ENCODE measurements at regions not wholly inside any gene's neighbourhood (a gene's known extent, or its start where the extent isn't known, plus 50 kb on each side); places are given as distances from the start of the nearest gene placed in this dataset.

DNA sequence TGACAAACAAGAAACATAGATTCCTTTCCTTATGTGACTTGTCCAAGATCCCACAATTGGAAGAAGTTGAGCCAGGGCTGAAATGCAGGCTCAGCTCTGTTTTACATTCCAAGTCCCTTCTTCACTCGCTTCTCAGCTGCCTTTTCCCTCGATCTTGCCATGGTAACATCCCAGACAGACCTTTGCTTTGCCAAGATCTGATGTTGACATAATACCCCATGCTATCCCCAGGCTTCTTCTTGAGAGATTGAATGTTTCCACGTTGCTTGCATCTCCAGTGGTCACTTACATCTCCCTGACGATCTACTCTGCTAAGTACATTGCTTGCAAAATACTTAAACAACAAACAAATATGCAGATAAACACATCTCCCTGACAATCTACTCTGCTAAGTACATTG, 63.5 kb downstream of the TBXT start:
- TF ChIP-seq MYC (IDR thresholded peaks at IDR 0.05; ENCODE audit: low read depth, low read length) (no peak), EZH2 (IDR thresholded peaks at IDR 0.05; ENCODE audit: borderline replicate concordance, low read depth, low read length, severe bottlenecking) (no peak), POLR2A (IDR thresholded peaks at IDR 0.05; ENCODE audit: low read depth, low read length) (no peak), POLR2AphosphoS5 (IDR thresholded peaks at IDR 0.05; ENCODE audit: insufficient read depth, low read depth, low read length) (no peak), CTCF (IDR thresholded peaks at IDR 0.05; ENCODE audit: extremely low read depth in 1 of 2, insufficient read depth in 1 of 2, low read depth in 1 of 2, low read length in 2 of 2) (no peak), JUN (IDR thresholded peaks at IDR 0.05; ENCODE audit: borderline replicate concordance, insufficient read depth, insufficient read length, low read depth) (no peak), FOS (IDR thresholded peaks at IDR 0.05; ENCODE audit: borderline replicate concordance, insufficient read depth, low read length) (no peak)
- TF ChIP-seq, protein P1, sequence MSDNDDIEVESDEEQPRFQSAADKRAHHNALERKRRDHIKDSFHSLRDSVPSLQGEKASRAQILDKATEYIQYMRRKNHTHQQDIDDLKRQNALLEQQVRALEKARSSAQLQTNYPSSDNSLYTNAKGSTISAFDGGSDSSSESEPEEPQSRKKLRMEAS (IDR thresholded peaks at IDR 0.05; ENCODE audit: insufficient read depth, insufficient read length) = no peak

Data from endothelial cell of umbilical vein (primary cell).